ENCODE measurements at regions not wholly inside any gene's neighbourhood (a gene's known extent, or its start where the extent isn't known, plus 50 kb on each side); places are given as distances from the start of the nearest gene placed in this dataset.
"Not testable (repeated sequence)": the region's sequence is repeated elsewhere in the genome, so short reads cannot be mapped to it uniquely, and the experiment has no call there.

GRCh38 chr7:89680161-89680560 lies 474.1 kb upstream of the STEAP1 start:
- H3K36me3 Mint-ChIP-seq: no peaks in the 10 kb centered on the region
- H3K4me3 Mint-ChIP-seq: no peak overlapping the region
- H3K4me1 Mint-ChIP-seq: no peaks in the 10 kb centered on the region
- H3K9me3 Mint-ChIP-seq: peaks cover 9% of the 10 kb centered on the region
- H3K27ac Mint-ChIP-seq: no peak overlapping the region
- no peaks in the 10 kb centered on the region for H3K27me3 Mint-ChIP-seq
- no peak for ATAC-seq

GRCh38 chr7:89681448-89681847 lies 472.8 kb upstream of the STEAP1 start:
- Mint-ChIP-seq H3K9me3 (peaks cover 3% of the 10 kb centered on the region), H3K4me1 (no peaks in the 10 kb centered on the region), H3K27me3 (no peaks in the 10 kb centered on the region), H3K27ac (no peak overlapping the region), H3K4me3 (no peak overlapping the region), H3K36me3 (no peaks in the 10 kb centered on the region)
- no peak for ATAC-seq

GRCh38 chr7:89685287-89685686 lies 469.0 kb upstream of the STEAP1 start:
- Mint-ChIP-seq H3K9me3 (no peaks in the 10 kb centered on the region), H3K27me3 (no peaks in the 10 kb centered on the region), H3K36me3 (no peaks in the 10 kb centered on the region), H3K27ac (no peak overlapping the region), H3K4me1 (no peaks in the 10 kb centered on the region), H3K4me3 (no peak overlapping the region)
- ATAC-seq: no peak

- Mint-ChIP-seq H3K27me3 (no peaks in the 10 kb centered on the region), H3K27ac (no peak overlapping the region), H3K4me3 (no peak overlapping the region), H3K4me1 (no peaks in the 10 kb centered on the region), H3K36me3 (no peaks in the 10 kb centered on the region), H3K9me3 (no peaks in the 10 kb centered on the region)
- no peak for ATAC-seq
These were observed 467.1 kb upstream of the STEAP1 start for GRCh38 chr7:89687211-89687610.

GRCh38 chr7:89695241-89695640 lies 459.0 kb upstream of the STEAP1 start:
- ATAC-seq: no peak
- H3K9me3 Mint-ChIP-seq: peaks cover 20% of the 10 kb centered on the region
- H3K36me3 Mint-ChIP-seq: no peaks in the 10 kb centered on the region
- no peak overlapping the region for H3K4me3 Mint-ChIP-seq
- H3K27me3 Mint-ChIP-seq: no peaks in the 10 kb centered on the region
- H3K27ac Mint-ChIP-seq: no peak overlapping the region
- H3K4me1 Mint-ChIP-seq: no peaks in the 10 kb centered on the region

- H3K27me3 Mint-ChIP-seq: no peaks in the 10 kb centered on the region
- no peak overlapping the region for H3K4me3 Mint-ChIP-seq
- H3K36me3 Mint-ChIP-seq: no peaks in the 10 kb centered on the region
- no peak overlapping the region for H3K27ac Mint-ChIP-seq
- H3K4me1 Mint-ChIP-seq: no peaks in the 10 kb centered on the region
- no peak for ATAC-seq
- no peaks in the 10 kb centered on the region for H3K9me3 Mint-ChIP-seq
These were observed 440.1 kb upstream of the STEAP1 start for GRCh38 chr7:89714131-89714530.

- not testable (repeated sequence) for H3K4me1 Mint-ChIP-seq, H3K4me3 Mint-ChIP-seq, H3K27me3 Mint-ChIP-seq, H3K36me3 Mint-ChIP-seq, H3K27ac Mint-ChIP-seq, H3K9me3 Mint-ChIP-seq, ATAC-seq
These were observed 435.3 kb upstream of the STEAP1 start for GRCh38 chr7:89718941-89719340.

- H3K36me3 Mint-ChIP-seq: no peaks in the 10 kb centered on the region
- H3K4me3 Mint-ChIP-seq: no peak overlapping the region
- ATAC-seq: no peak
- H3K27me3 Mint-ChIP-seq: no peaks in the 10 kb centered on the region
- peaks cover 2% of the 10 kb centered on the region for H3K9me3 Mint-ChIP-seq
- H3K4me1 Mint-ChIP-seq: no peaks in the 10 kb centered on the region
- no peak overlapping the region for H3K27ac Mint-ChIP-seq
These were observed 425.8 kb upstream of the STEAP1 start for GRCh38 chr7:89728481-89728880.

GRCh38 chr7:89731751-89732445 lies 422.4 kb upstream of the STEAP1 start:
- no peaks in the 10 kb centered on the region for H3K36me3 Mint-ChIP-seq
- ATAC-seq: no peak
- peaks cover 5% of the 10 kb centered on the region for H3K9me3 Mint-ChIP-seq
- H3K4me3 Mint-ChIP-seq: no peak overlapping the region
- no peak overlapping the region for H3K27ac Mint-ChIP-seq
- no peaks in the 10 kb centered on the region for H3K27me3 Mint-ChIP-seq
- H3K4me1 Mint-ChIP-seq: no peaks in the 10 kb centered on the region

GRCh38 chr7:89738549-89738948 lies 415.7 kb upstream of the STEAP1 start:
- H3K4me1 Mint-ChIP-seq: no peaks in the 10 kb centered on the region
- ATAC-seq: no peak
- no peak overlapping the region for H3K27ac Mint-ChIP-seq
- H3K4me3 Mint-ChIP-seq: no peak overlapping the region
- no peaks in the 10 kb centered on the region for H3K27me3 Mint-ChIP-seq
- no peaks in the 10 kb centered on the region for H3K36me3 Mint-ChIP-seq
- peaks cover 3% of the 10 kb centered on the region for H3K9me3 Mint-ChIP-seq

GRCh38 chr7:89757910-89758309 lies 396.4 kb upstream of the STEAP1 start:
- no peaks in the 10 kb centered on the region for H3K4me1 Mint-ChIP-seq
- no peak for ATAC-seq
- H3K36me3 Mint-ChIP-seq: no peaks in the 10 kb centered on the region
- no peaks in the 10 kb centered on the region for H3K27me3 Mint-ChIP-seq
- H3K9me3 Mint-ChIP-seq: no peaks in the 10 kb centered on the region
- no peak overlapping the region for H3K4me3 Mint-ChIP-seq
- no peak overlapping the region for H3K27ac Mint-ChIP-seq

- ATAC-seq: peak; percentile 39
- peaks cover 5% of the 10 kb centered on the region for H3K9me3 Mint-ChIP-seq
- no peak overlapping the region for H3K4me3 Mint-ChIP-seq
- H3K36me3 Mint-ChIP-seq: no peaks in the 10 kb centered on the region
- no peak overlapping the region for H3K27ac Mint-ChIP-seq
- H3K4me1 Mint-ChIP-seq: no peaks in the 10 kb centered on the region
- H3K27me3 Mint-ChIP-seq: no peaks in the 10 kb centered on the region
These were observed 393.6 kb upstream of the STEAP1 start for GRCh38 chr7:89760690-89761089.

GRCh38 chr7:89761173-89761572 lies 393.1 kb upstream of the STEAP1 start:
- ATAC-seq: peak; percentile 56
- H3K4me3 Mint-ChIP-seq: no peak overlapping the region
- no peaks in the 10 kb centered on the region for H3K27me3 Mint-ChIP-seq
- peaks cover 5% of the 10 kb centered on the region for H3K9me3 Mint-ChIP-seq
- H3K27ac Mint-ChIP-seq: no peak overlapping the region
- no peaks in the 10 kb centered on the region for H3K36me3 Mint-ChIP-seq
- H3K4me1 Mint-ChIP-seq: no peaks in the 10 kb centered on the region

GRCh38 chr7:89770161-89770560 lies 384.1 kb upstream of the STEAP1 start:
- ATAC-seq: no peak
- Mint-ChIP-seq H3K9me3 (peaks cover 3% of the 10 kb centered on the region), H3K27ac (no peak overlapping the region), H3K27me3 (no peaks in the 10 kb centered on the region), H3K4me3 (no peak overlapping the region), H3K4me1 (no peaks in the 10 kb centered on the region), H3K36me3 (no peaks in the 10 kb centered on the region)

- no peaks in the 10 kb centered on the region for H3K4me1 Mint-ChIP-seq
- no peaks in the 10 kb centered on the region for H3K36me3 Mint-ChIP-seq
- H3K27ac Mint-ChIP-seq: no peak overlapping the region
- peaks cover 3% of the 10 kb centered on the region for H3K9me3 Mint-ChIP-seq
- ATAC-seq: no peak
- no peak overlapping the region for H3K4me3 Mint-ChIP-seq
- H3K27me3 Mint-ChIP-seq: no peaks in the 10 kb centered on the region
These were observed 383.1 kb upstream of the STEAP1 start for GRCh38 chr7:89771003-89771636.

GRCh38 chr7:89772276-89772675 lies 382.0 kb upstream of the STEAP1 start:
- no peaks in the 10 kb centered on the region for H3K4me1 Mint-ChIP-seq
- no peaks in the 10 kb centered on the region for H3K27me3 Mint-ChIP-seq
- H3K27ac Mint-ChIP-seq: no peak overlapping the region
- no peaks in the 10 kb centered on the region for H3K36me3 Mint-ChIP-seq
- H3K4me3 Mint-ChIP-seq: no peak overlapping the region
- peaks cover 3% of the 10 kb centered on the region for H3K9me3 Mint-ChIP-seq
- ATAC-seq: no peak
